AG04450 (cell line): ENCODE measurements at regions not wholly inside any gene's neighbourhood (a gene's known extent, or its start where the extent isn't known, plus 50 kb on each side); places are given as distances from the start of the nearest gene placed in this dataset.

Experiments used
- CTCF ChIA-PET: fragments of 300-600, 350-600 bp; formaldehyde crosslinking; extraction: SDS; loops from one replicate; lab custom pipeline; 2022; ENCODE audit warnings: antibody characterized with exemption, inconsistent platforms; lab: Charles Lee
- POLR2A ChIA-PET: fragments of 350-600 bp; formaldehyde crosslinking; extraction: SDS; loops from one replicate; lab custom pipeline; 2021; ENCODE audit warnings: antibody characterized with exemption, inconsistent platforms; lab: Yijun Ruan, JAX
- DNase-seq: peaks from one replicate; pipeline ENCODE4 v3.0.0-alpha.2; 2011; ENCODE audit warnings: low read depth, low spot score
- H3K27ac ChIP-seq: one replicate; pipeline ENCODE4 v1.5.1; 2012; ENCODE audit warnings: low read depth, low read length, control low read depth
- H3K27me3 ChIP-seq: one replicate; pipeline ENCODE4 v1.6.0; 2012; ENCODE audit warnings: low read length; ENCODE audit not compliant: control insufficient read depth, insufficient read depth
- H3K4me3 ChIP-seq: 2 replicates; pipeline ENCODE4 v1.5.1; 2011; ENCODE audit warnings: mild to moderate bottlenecking, low read depth, low read length, control low read depth
- H3K9me3 ChIP-seq: 2 replicates; pipeline ENCODE4 v1.5.1; 2012; ENCODE audit warnings: low read length; ENCODE audit not compliant: control insufficient read depth, insufficient read depth
- TF ChIP-seq, protein P1 (sequence below): IDR thresholded peaks from 2 replicates; pipeline ENCODE4 v1.5.1; 2011; ENCODE audit warnings: low read depth, low read length, control low read depth, inconsistent platforms

GRCh38 chr3:82085356-82085755, 323.9 kb upstream of the GBE1 start:
- ChIA-PET POLR2A (no interaction called here), CTCF (no interaction called here)
- Histone ChIP-seq H3K9me3 (no peaks in the 10 kb centered on the region), H3K4me3 (no peak overlapping the region), H3K27me3 (no peaks in the 10 kb centered on the region), H3K27ac (no peak overlapping the region)
- no peak for DNase-seq
- TF ChIP-seq, protein P1, sequence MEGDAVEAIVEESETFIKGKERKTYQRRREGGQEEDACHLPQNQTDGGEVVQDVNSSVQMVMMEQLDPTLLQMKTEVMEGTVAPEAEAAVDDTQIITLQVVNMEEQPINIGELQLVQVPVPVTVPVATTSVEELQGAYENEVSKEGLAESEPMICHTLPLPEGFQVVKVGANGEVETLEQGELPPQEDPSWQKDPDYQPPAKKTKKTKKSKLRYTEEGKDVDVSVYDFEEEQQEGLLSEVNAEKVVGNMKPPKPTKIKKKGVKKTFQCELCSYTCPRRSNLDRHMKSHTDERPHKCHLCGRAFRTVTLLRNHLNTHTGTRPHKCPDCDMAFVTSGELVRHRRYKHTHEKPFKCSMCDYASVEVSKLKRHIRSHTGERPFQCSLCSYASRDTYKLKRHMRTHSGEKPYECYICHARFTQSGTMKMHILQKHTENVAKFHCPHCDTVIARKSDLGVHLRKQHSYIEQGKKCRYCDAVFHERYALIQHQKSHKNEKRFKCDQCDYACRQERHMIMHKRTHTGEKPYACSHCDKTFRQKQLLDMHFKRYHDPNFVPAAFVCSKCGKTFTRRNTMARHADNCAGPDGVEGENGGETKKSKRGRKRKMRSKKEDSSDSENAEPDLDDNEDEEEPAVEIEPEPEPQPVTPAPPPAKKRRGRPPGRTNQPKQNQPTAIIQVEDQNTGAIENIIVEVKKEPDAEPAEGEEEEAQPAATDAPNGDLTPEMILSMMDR: no peak

GRCh38 chr3:82084824-82085223, 323.4 kb upstream of the GBE1 start:
- H3K27me3 ChIP-seq: no peaks in the 10 kb centered on the region
- no peak for DNase-seq
- ChIA-PET POLR2A (no interaction called here), CTCF (no interaction called here)
- H3K4me3 ChIP-seq: no peak overlapping the region
- no peak overlapping the region for H3K27ac ChIP-seq
- TF ChIP-seq, protein P1: no peak
- no peaks in the 10 kb centered on the region for H3K9me3 ChIP-seq

- POLR2A ChIA-PET: no interaction called here
- TF ChIP-seq, protein P1: no peak
- CTCF ChIA-PET: no interaction called here
- H3K27me3 ChIP-seq: no peaks in the 10 kb centered on the region
- no peaks in the 10 kb centered on the region for H3K9me3 ChIP-seq
- no peak overlapping the region for H3K4me3 ChIP-seq
- no peak overlapping the region for H3K27ac ChIP-seq
- DNase-seq: no peak
Observed at GRCh38 chr3:82082796-82083195, 321.4 kb upstream of the GBE1 start.

DNA sequence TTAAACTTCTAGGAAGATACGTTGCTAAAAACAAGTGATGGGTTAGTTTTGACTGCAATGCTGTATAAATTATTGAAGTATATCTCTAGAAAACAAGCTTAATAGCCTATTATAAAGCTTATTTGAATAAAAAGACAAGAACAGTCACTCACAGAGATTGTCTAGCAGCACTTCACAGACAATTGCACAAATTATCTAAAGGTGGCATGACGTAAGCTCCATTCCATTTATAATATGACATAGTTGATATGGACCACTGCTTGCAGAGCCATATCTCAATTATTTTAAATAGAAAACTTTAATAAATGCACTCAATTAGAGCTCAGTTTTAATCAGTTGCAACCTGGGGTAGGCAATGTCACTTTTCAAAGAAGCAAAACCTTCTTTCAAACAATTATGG, 319.9 kb upstream of the GBE1 start:
- TF ChIP-seq, protein P1: no peak
- Histone ChIP-seq H3K27me3 (no peaks in the 10 kb centered on the region), H3K27ac (no peak overlapping the region), H3K4me3 (no peak overlapping the region), H3K9me3 (no peaks in the 10 kb centered on the region)
- DNase-seq: no peak
- CTCF ChIA-PET: no interaction called here
- POLR2A ChIA-PET: no interaction called here

DNA sequence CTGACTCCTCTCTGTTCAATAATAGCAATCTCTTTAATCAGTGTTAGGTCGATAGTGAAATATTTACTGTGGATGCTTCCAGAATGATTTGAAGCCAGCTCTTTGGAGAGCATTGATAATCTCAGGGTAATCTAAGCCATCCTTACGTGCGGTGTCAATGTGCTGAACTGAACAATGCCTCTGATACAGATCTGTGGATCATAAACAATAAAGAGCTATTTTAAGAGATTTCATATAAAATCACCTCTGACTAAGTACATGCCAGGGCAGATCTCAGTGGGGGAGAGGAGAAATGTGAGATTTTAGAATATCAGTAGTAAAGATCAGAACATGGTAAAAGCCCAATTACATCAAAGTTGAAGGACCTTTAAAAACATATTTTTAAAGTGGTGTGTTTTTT, 319.3 kb upstream of the GBE1 start:
- no peak for DNase-seq
- CTCF ChIA-PET: no interaction called here

More for the DNA sequence above, 319.3 kb upstream of the GBE1 start:
- no peak overlapping the region for H3K27ac ChIP-seq
- H3K9me3 ChIP-seq: no peaks in the 10 kb centered on the region
- POLR2A ChIA-PET: no interaction called here
- TF ChIP-seq, protein P1: no peak
- no peak overlapping the region for H3K4me3 ChIP-seq
- H3K27me3 ChIP-seq: no peaks in the 10 kb centered on the region
